H9 (cell line): ENCODE measurements at regions not wholly inside any gene's neighbourhood (a gene's known extent, or its start where the extent isn't known, plus 50 kb on each side); places are given as distances from the start of the nearest gene placed in this dataset.

Experiments used
- DNase-seq: peaks from one replicate; pipeline ENCODE4 v3.0.0-alpha.2; 2017
- H2AFZ ChIP-seq: one replicate; pipeline ENCODE4 v1.6.1; 2013; ENCODE audit warnings: mild to moderate bottlenecking, low read length, control low read depth, moderate library complexity
- H2AK5ac ChIP-seq: 2 replicates; pipeline ENCODE4 v1.6.1; 2013; ENCODE audit warnings: low read length, control low read depth, mixed read lengths; ENCODE audit not compliant: insufficient read length
- H2BK120ac ChIP-seq: one replicate; pipeline ENCODE4 v1.6.1; 2013; ENCODE audit warnings: low read depth, mild to moderate bottlenecking, low read length, control low read depth, inconsistent platforms; ENCODE audit not compliant: poor library complexity, severe bottlenecking
- H2BK12ac ChIP-seq: 2 replicates; pipeline ENCODE4 v1.6.1; 2013; ENCODE audit warnings: low read length, control low read depth, mixed read lengths, low read depth; ENCODE audit not compliant: insufficient read length
- H2BK15ac ChIP-seq: 2 replicates; pipeline ENCODE4 v1.6.1; 2013; ENCODE audit warnings: low read depth, low read length, control low read depth
- H2BK20ac ChIP-seq: one replicate; pipeline ENCODE4 v1.6.1; 2013; ENCODE audit warnings: low read depth, mild to moderate bottlenecking, low read length, control low read depth, inconsistent platforms; ENCODE audit not compliant: poor library complexity, severe bottlenecking
- H2BK5ac ChIP-seq: 2 replicates; pipeline ENCODE4 v1.6.1; 2013; ENCODE audit warnings: low read length, control low read depth, mixed read lengths; ENCODE audit not compliant: insufficient read length
- H3K14ac ChIP-seq: 2 replicates; pipeline ENCODE4 v1.6.1; 2013; ENCODE audit warnings: low read length, control low read depth; ENCODE audit not compliant: insufficient read depth
- H3K18ac ChIP-seq: 2 replicates; pipeline ENCODE4 v1.6.1; 2013; ENCODE audit warnings: low read depth, mild to moderate bottlenecking, mixed read lengths, low read length, control low read depth; ENCODE audit not compliant: insufficient read length
- H3K23ac ChIP-seq: 2 replicates; pipeline ENCODE4 v1.6.1; 2013; ENCODE audit warnings: low read length, control low read depth, mixed read lengths, low read depth; ENCODE audit not compliant: insufficient read length
- H3K23me2 ChIP-seq: 2 replicates; pipeline ENCODE4 v1.6.1; 2013; ENCODE audit warnings: low read depth, mild to moderate bottlenecking, mixed read lengths, low read length, control low read depth; ENCODE audit not compliant: insufficient read length, poor library complexity, severe bottlenecking
- H3K27ac ChIP-seq: 2 replicates; pipeline ENCODE4 v1.5.1; 2013; ENCODE audit warnings: low read length, control low read depth, mixed read lengths, low read depth; ENCODE audit not compliant: insufficient read length
- H3K27me3 ChIP-seq: 2 replicates; pipeline ENCODE4 v1.6.1; 2013; ENCODE audit warnings: low read length, control low read depth, inconsistent platforms; ENCODE audit not compliant: insufficient read depth
- H3K4ac ChIP-seq: 2 replicates; pipeline ENCODE4 v1.6.1; 2013; ENCODE audit warnings: low read depth, mild to moderate bottlenecking, control low read depth, inconsistent platforms, low read length, moderate library complexity
- H3K4me1 ChIP-seq: 2 replicates; pipeline ENCODE4 v1.6.1; 2013; ENCODE audit warnings: low read length, control low read depth, inconsistent platforms; ENCODE audit not compliant: insufficient read depth
- H3K4me2 ChIP-seq: 2 replicates; pipeline ENCODE4 v1.6.1; 2013; ENCODE audit warnings: low read length, control low read depth, mixed read lengths; ENCODE audit not compliant: insufficient read length, insufficient read depth
- H3K56ac ChIP-seq: 2 replicates; pipeline ENCODE4 v1.6.1; 2013; ENCODE audit warnings: low read depth, mild to moderate bottlenecking, mixed read lengths, low read length, control low read depth; ENCODE audit not compliant: insufficient read length
- H3K79me1 ChIP-seq: 2 replicates; pipeline ENCODE4 v1.6.1; 2013; ENCODE audit warnings: low read depth, mild to moderate bottlenecking, moderate library complexity, low read length, control low read depth, inconsistent platforms; ENCODE audit not compliant: insufficient read depth, poor library complexity, severe bottlenecking
- H3K79me2 ChIP-seq: 2 replicates; pipeline ENCODE4 v1.6.1; 2013; ENCODE audit warnings: low read length, control low read depth, inconsistent platforms; ENCODE audit not compliant: insufficient read depth
- H3K9ac ChIP-seq: 2 replicates; pipeline ENCODE4 v1.6.1; 2013; ENCODE audit warnings: low read length, control low read depth, mixed read lengths; ENCODE audit not compliant: insufficient read length; ENCODE audit errors: extremely low read depth
- H3K9me3 ChIP-seq: one replicate; pipeline ENCODE4 v1.6.1; 2013; ENCODE audit warnings: low read depth, low read length, inconsistent platforms; ENCODE audit not compliant: control insufficient read depth
- H3T11ph ChIP-seq: one replicate; pipeline ENCODE4 v1.6.1; 2013; ENCODE audit warnings: mild to moderate bottlenecking, low read length, control low read depth, inconsistent platforms
- H4K20me1 ChIP-seq: one replicate; pipeline ENCODE4 v1.6.1; 2013; ENCODE audit not compliant: control insufficient read depth, insufficient read length, insufficient read depth
- H4K5ac ChIP-seq: 2 replicates; pipeline ENCODE4 v1.6.1; 2013; ENCODE audit warnings: low read depth, mild to moderate bottlenecking, mixed read lengths, low read length, control low read depth; ENCODE audit not compliant: insufficient read length
- H4K8ac ChIP-seq: replicated peaks from 2 replicates; pipeline ENCODE4 v1.6.1; 2013; ENCODE audit warnings: low read length, control low read depth, mixed read lengths, low read depth; ENCODE audit not compliant: insufficient read length
- H4K91ac ChIP-seq: 2 replicates; pipeline ENCODE4 v1.6.1; 2013; ENCODE audit warnings: low read depth, mild to moderate bottlenecking, moderate library complexity, mixed read lengths, low read length, control low read depth; ENCODE audit not compliant: insufficient read length
- H3K27ac Mint-ChIP-seq, 3 experiments: 2 replicates in 2 of 3; 3 replicates in 1 of 3; pipeline ENCODE4 v1.8.0; 2020 to 2021; ENCODE audit warnings: mixed read lengths in 3 of 3, mild to moderate bottlenecking in 1 of 3, moderate library complexity in 1 of 3
- H3K27me3 Mint-ChIP-seq: 2 replicates; pipeline ENCODE4 v1.8.0; 2021; ENCODE audit warnings: low read depth, mild to moderate bottlenecking, moderate library complexity, mixed read lengths
- H3K36me3 Mint-ChIP-seq, 3 experiments: 2 replicates in 2 of 3; 3 replicates in 1 of 3; pipeline ENCODE4 v1.8.0; 2020 to 2021; ENCODE audit warnings: low read depth in 3 of 3, mixed read lengths in 3 of 3; ENCODE audit not compliant: insufficient read depth in 1 of 3
- H3K4me1 Mint-ChIP-seq, 2 experiments: 2 replicates each; pipeline ENCODE4 v1.8.0; 2020; ENCODE audit warnings: mixed read lengths in 2 of 2
- H3K4me3 Mint-ChIP-seq, 2 experiments: 2 replicates in 1 of 2; 3 replicates in 1 of 2; pipeline ENCODE4 v1.8.0; 2020 to 2021; ENCODE audit warnings: mild to moderate bottlenecking in 2 of 2, mixed read lengths in 2 of 2, moderate library complexity in 1 of 2
- H3K9me3 Mint-ChIP-seq, 2 experiments: 2 replicates in 1 of 2; 3 replicates in 1 of 2; pipeline ENCODE4 v1.8.0; 2020; ENCODE audit warnings: mild to moderate bottlenecking in 2 of 2, mixed read lengths in 2 of 2, moderate library complexity in 1 of 2
- CTCF ChIP-seq: fragments of 200-600 bp; sonication (generic); conservative IDR thresholded peaks from 3 replicates; pipeline ENCODE4 v1.8.0; 2021; ENCODE audit warnings: antibody characterized with exemption, mild to moderate bottlenecking
- WGBS: extraction: QIAGEN DNeasy Blood & Tissue Kit; methylation state at CpG from one replicate; pipeline ENCODE4 v1.1.7; 2013; ENCODE audit warnings: missing lambda C conversion rate, low lambda C conversion rate, mixed read lengths; ENCODE audit not compliant: insufficient read length; ENCODE audit errors: extremely low coverage; 5-methylcytosine and 5-hydroxymethylcytosine counted together

- Histone ChIP-seq H3K23me2 (no peaks in the 10 kb centered on the region), H3K79me2 (no peaks in the 10 kb centered on the region), H3K4me1 (peaks cover 1% of the 10 kb centered on the region; the same call in 1 of the 2 replicates), H4K20me1 (no peaks in the 10 kb centered on the region), H2BK12ac (no peak overlapping the region), H3K56ac (no peak overlapping the region), H3K9me3 (peaks cover 6% of the 10 kb centered on the region), H2AFZ (no peak overlapping the region), H3K9ac (no peak overlapping the region), H3K23ac (no peak overlapping the region), H3K4ac (no peak overlapping the region), H2BK20ac (no peak overlapping the region), H3K27ac (no peak overlapping the region), H4K91ac (no peak overlapping the region), H3K79me1 (no peaks in the 10 kb centered on the region), H2AK5ac (no peak overlapping the region), H2BK5ac (no peak overlapping the region), H3T11ph (no peak overlapping the region), H3K14ac (no peak overlapping the region), H4K8ac (no peak overlapping the region), H3K4me2 (no peak overlapping the region), H2BK120ac (no peak overlapping the region), H3K27me3 (no peaks in the 10 kb centered on the region), H3K18ac (no peak overlapping the region), H4K5ac (no peak overlapping the region), H2BK15ac (no peak overlapping the region)
- Mint-ChIP-seq H3K36me3 (peaks cover 2 to 4% (median 4%) of the 10 kb centered on the region in 3 experiments; a peak in 4 of 7 replicates), H3K27ac (no peak overlapping the region), H3K4me3 (no peak overlapping the region), H3K9me3 (peaks cover 13 to 20% of the 10 kb centered on the region in 2 experiments), H3K27me3 (peaks cover 57% of the 10 kb centered on the region), H3K4me1 (peaks cover 0 to 3% of the 10 kb centered on the region in 2 experiments; a peak in 1 of 4 replicates)
- TF ChIP-seq CTCF, result no peak
- no CpG with 5 or more reads among the region's 4 CpGs for WGBS
- no peak for DNase-seq
Observed at GRCh38 chr7:128146052-128146451, 95.0 kb upstream of the LEP start.
